HL-60 (cell line): ENCODE measurements at regions not wholly inside any gene's neighbourhood (a gene's known extent, or its start where the extent isn't known, plus 50 kb on each side); places are given as distances from the start of the nearest gene placed in this dataset.

Source experiments
- CTCF ChIP-seq: IDR thresholded peaks from one replicate; pipeline ENCODE4 v1.5.1; 2011; ENCODE audit warnings: low read length, control low read depth, inconsistent platforms; ENCODE audit not compliant: insufficient read depth
- GABPA ChIP-seq: IDR thresholded peaks from 2 replicates; pipeline ENCODE4 v1.6.1; 2012; ENCODE audit warnings: low read depth
- POLR2AphosphoS5 ChIP-seq: IDR thresholded peaks from 2 replicates; pipeline ENCODE4 v1.6.1; 2012; ENCODE audit warnings: low read depth
- REST ChIP-seq: IDR thresholded peaks from 2 replicates; pipeline ENCODE4 v1.6.1; 2012; ENCODE audit warnings: low read depth; ENCODE audit not compliant: insufficient replicate concordance
- SPI1 ChIP-seq: IDR thresholded peaks from 2 replicates; pipeline ENCODE4 v1.6.1; 2012; ENCODE audit warnings: low read depth, mild to moderate bottlenecking, borderline replicate concordance

- TF ChIP-seq CTCF (no peak), POLR2AphosphoS5 (no peak), GABPA (no peak), REST (no peak), SPI1 (peak; percentile 32; the same call in 1 of the 2 replicates)
Measured at GRCh38 chr7:116095396-116095795, 64.8 kb upstream of the TFEC start.
